WTC11 (cell line): ENCODE measurements at regions not wholly inside any gene's neighbourhood (a gene's known extent, or its start where the extent isn't known, plus 50 kb on each side); places are given as distances from the start of the nearest gene placed in this dataset.

ENCODE experiments used
- ATF1 ChIP-seq: sonication (generic); formaldehyde crosslinking; IDR thresholded peaks from 2 replicates; pipeline ENCODE4 v1.8.1; 2023; ENCODE audit warnings: mild to moderate bottlenecking, moderate library complexity, missing genetic modification reagents
- ETV6 ChIP-seq: sonication (generic); formaldehyde crosslinking; IDR thresholded peaks from 2 replicates; pipeline ENCODE4 v1.8.1; 2022; ENCODE audit warnings: mild to moderate bottlenecking, missing genetic modification reagents
- JUN ChIP-seq: sonication (generic); formaldehyde crosslinking; IDR thresholded peaks from 2 replicates; pipeline ENCODE4 v1.8.0; 2023; ENCODE audit warnings: mild to moderate bottlenecking, missing genetic modification reagents
- NR3C1 ChIP-seq: sonication (generic); formaldehyde crosslinking; conservative IDR thresholded peaks from 2 replicates; pipeline ENCODE4 v1.8.1; 2023; ENCODE audit warnings: low read depth, mild to moderate bottlenecking, missing genetic modification reagents
- TCF7 ChIP-seq: sonication (generic); formaldehyde crosslinking; IDR thresholded peaks from 2 replicates; pipeline ENCODE4 v1.8.0; 2022; ENCODE audit warnings: mild to moderate bottlenecking, low read depth, missing genetic modification reagents, moderate library complexity
- ZNF121 ChIP-seq: sonication (generic); formaldehyde crosslinking; IDR thresholded peaks from 2 replicates; pipeline ENCODE4 v1.8.0; 2023; ENCODE audit warnings: missing genetic modification reagents
- TF ChIP-seq, protein P1 (sequence below): fragments of 200-600 bp; IDR thresholded peaks from 2 replicates; pipeline ENCODE4 v1.8.0; 2022; ENCODE audit warnings: antibody characterized with exemption
- TF ChIP-seq, protein P2 (sequence below): sonication (generic); formaldehyde crosslinking; IDR thresholded peaks from 2 replicates; pipeline ENCODE4 v1.8.1; 2022; ENCODE audit warnings: low read depth, missing genetic modification reagents, borderline replicate concordance
- TF ChIP-seq, protein P3 (sequence below): sonication (generic); formaldehyde crosslinking; IDR thresholded peaks from 2 replicates; pipeline ENCODE4 v1.8.0; 2022; ENCODE audit warnings: mild to moderate bottlenecking, missing genetic modification reagents
- TF ChIP-seq, protein P4 (sequence below): sonication (generic); formaldehyde crosslinking; IDR thresholded peaks from 2 replicates; pipeline ENCODE4 v1.8.1; 2023; ENCODE audit warnings: mild to moderate bottlenecking, missing genetic modification reagents
- TF ChIP-seq, protein P5 (sequence below): fragments of 250-450 bp; sonication (Bioruptor Pico); conservative IDR thresholded peaks from 2 replicates; pipeline ENCODE4 v1.9.0; 2021; ENCODE audit warnings: mild to moderate bottlenecking

DNA sequence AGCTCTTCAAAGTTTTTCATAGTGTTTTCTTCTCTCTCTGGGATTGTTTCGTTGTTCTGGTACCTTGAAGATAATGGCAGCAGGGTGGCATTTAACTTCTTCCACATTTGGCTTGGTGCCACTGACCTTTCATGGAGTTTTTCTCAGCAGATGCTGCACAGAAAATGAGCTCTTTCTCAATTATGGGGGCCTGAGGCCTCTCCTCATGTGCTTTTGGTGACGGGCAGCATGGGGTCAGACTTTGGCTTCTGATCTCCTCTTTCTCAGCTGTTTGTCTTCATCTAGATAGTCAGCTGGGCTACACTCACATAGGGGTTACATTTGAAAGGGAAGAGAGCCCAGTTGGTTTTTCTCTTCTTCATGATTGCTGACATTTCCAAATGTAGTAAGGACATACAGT, 76.3 kb downstream of the FAT3 start:
- no peak for TF ChIP-seq ETV6
- TF ChIP-seq, protein P1, sequence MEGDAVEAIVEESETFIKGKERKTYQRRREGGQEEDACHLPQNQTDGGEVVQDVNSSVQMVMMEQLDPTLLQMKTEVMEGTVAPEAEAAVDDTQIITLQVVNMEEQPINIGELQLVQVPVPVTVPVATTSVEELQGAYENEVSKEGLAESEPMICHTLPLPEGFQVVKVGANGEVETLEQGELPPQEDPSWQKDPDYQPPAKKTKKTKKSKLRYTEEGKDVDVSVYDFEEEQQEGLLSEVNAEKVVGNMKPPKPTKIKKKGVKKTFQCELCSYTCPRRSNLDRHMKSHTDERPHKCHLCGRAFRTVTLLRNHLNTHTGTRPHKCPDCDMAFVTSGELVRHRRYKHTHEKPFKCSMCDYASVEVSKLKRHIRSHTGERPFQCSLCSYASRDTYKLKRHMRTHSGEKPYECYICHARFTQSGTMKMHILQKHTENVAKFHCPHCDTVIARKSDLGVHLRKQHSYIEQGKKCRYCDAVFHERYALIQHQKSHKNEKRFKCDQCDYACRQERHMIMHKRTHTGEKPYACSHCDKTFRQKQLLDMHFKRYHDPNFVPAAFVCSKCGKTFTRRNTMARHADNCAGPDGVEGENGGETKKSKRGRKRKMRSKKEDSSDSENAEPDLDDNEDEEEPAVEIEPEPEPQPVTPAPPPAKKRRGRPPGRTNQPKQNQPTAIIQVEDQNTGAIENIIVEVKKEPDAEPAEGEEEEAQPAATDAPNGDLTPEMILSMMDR, result no peak
- no peak for TF ChIP-seq TCF7 (CRISPR knock-in tag)
- TF ChIP-seq, protein P2, sequence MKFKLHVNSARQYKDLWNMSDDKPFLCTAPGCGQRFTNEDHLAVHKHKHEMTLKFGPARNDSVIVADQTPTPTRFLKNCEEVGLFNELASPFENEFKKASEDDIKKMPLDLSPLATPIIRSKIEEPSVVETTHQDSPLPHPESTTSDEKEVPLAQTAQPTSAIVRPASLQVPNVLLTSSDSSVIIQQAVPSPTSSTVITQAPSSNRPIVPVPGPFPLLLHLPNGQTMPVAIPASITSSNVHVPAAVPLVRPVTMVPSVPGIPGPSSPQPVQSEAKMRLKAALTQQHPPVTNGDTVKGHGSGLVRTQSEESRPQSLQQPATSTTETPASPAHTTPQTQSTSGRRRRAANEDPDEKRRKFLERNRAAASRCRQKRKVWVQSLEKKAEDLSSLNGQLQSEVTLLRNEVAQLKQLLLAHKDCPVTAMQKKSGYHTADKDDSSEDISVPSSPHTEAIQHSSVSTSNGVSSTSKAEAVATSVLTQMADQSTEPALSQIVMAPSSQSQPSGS (CRISPR knock-in tag), result no peak
- TF ChIP-seq, protein P3, sequence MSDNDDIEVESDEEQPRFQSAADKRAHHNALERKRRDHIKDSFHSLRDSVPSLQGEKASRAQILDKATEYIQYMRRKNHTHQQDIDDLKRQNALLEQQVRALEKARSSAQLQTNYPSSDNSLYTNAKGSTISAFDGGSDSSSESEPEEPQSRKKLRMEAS (CRISPR knock-in tag), result no peak
- TF ChIP-seq ATF1 (CRISPR knock-in tag), result no peak
- TF ChIP-seq, protein P4, sequence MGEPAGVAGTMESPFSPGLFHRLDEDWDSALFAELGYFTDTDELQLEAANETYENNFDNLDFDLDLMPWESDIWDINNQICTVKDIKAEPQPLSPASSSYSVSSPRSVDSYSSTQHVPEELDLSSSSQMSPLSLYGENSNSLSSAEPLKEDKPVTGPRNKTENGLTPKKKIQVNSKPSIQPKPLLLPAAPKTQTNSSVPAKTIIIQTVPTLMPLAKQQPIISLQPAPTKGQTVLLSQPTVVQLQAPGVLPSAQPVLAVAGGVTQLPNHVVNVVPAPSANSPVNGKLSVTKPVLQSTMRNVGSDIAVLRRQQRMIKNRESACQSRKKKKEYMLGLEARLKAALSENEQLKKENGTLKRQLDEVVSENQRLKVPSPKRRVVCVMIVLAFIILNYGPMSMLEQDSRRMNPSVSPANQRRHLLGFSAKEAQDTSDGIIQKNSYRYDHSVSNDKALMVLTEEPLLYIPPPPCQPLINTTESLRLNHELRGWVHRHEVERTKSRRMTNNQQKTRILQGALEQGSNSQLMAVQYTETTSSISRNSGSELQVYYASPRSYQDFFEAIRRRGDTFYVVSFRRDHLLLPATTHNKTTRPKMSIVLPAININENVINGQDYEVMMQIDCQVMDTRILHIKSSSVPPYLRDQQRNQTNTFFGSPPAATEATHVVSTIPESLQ (CRISPR knock-in tag), result no peak
- no peak for TF ChIP-seq ZNF121 (CRISPR knock-in tag)
- TF ChIP-seq JUN (CRISPR knock-in tag), result no peak
- TF ChIP-seq, protein P5, sequence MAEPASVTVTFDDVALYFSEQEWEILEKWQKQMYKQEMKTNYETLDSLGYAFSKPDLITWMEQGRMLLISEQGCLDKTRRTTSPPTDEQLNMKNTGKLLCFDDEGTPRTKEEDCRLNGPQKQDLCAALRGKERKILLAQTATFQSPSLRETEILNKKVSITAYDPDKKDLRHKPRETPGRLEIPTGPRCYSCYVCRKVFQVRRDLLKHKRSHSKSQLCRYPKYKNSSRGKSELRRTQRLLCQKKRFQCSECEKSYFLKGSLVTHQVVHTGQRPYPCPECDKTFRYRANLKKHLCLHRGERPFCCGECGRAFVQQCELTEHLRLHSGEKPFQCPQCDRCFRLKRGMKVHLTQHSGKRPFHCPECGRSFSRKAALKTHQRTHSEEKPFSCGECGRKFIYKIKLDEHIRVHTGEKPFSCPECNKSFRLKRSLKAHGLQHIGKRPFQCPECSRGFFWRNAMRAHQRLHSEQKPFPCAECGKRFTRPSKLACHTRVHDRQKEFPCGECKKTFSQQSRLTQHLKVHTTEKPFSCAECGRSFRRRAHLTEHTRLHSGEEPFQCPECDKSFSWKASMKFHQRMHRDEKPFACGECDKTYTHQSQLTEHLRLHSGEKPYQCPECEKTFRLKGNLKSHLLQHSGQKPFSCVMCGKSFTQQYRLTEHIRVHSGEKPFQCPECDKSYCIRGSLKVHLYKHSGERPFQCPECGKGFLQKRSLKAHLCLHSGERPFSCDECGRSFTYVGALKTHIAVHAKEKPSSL (CRISPR knock-in tag), result no peak
- TF ChIP-seq NR3C1 (CRISPR knock-in tag), result no peak
